IMR-90 (cell line): ENCODE measurements at regions not wholly inside any gene's neighbourhood (a gene's known extent, or its start where the extent isn't known, plus 50 kb on each side); places are given as distances from the start of the nearest gene placed in this dataset.

Source experiments
- ATAC-seq: fragments of 200-7000 bp; cut with Tn5 transposase; 2 replicates; pipeline ENCODE4 v1.9.1; 2020; ENCODE audit warnings: low read depth, mild to moderate bottlenecking, moderate library complexity
- BruUV-seq: library from RNA; stranded (reverse); fragments of 400-500 nt; replicated peaks from 2 replicates; lab custom pipeline; 2021; lab: Mats Ljungman, UMichigan
- CTCF ChIA-PET: fragments of 300-600 bp; formaldehyde crosslinking; extraction: SDS; loops from one replicate; lab custom pipeline; 2021; ENCODE audit warnings: antibody characterized with exemption; lab: Yijun Ruan, JAX
- POLR2A ChIA-PET: fragments of 300-600 bp; sonication (Branson Sonifier 250); formaldehyde crosslinking; loops from one replicate; lab custom pipeline; 2022; ENCODE audit warnings: antibody characterized with exemption; ENCODE audit not compliant: unreplicated experiment; lab: Charles Lee
- DNase-seq: peaks from one replicate; pipeline ENCODE4 v3.0.0; 2013
- H2AFZ ChIP-seq: replicated peaks from 2 replicates; pipeline ENCODE3; 2013; ENCODE audit warnings: low read length, mild to moderate bottlenecking; ENCODE audit not compliant: poor library complexity
- H2AK5ac ChIP-seq: 2 replicates; pipeline ENCODE4 v1.6.1; 2013; ENCODE audit warnings: low read depth, low read length, inconsistent platforms
- H2AK9ac ChIP-seq: replicated peaks from 2 replicates; pipeline ENCODE3; 2013; ENCODE audit warnings: mild to moderate bottlenecking, low read depth, low read length, moderate library complexity; ENCODE audit not compliant: poor library complexity
- H2BK120ac ChIP-seq: 2 replicates; pipeline ENCODE4 v1.6.1; 2013; ENCODE audit warnings: low read depth, low read length, inconsistent platforms
- H2BK15ac ChIP-seq: 3 replicates; pipeline ENCODE4 v1.6.1; 2013; ENCODE audit warnings: low read depth, low read length, inconsistent platforms
- H2BK20ac ChIP-seq: 2 replicates; pipeline ENCODE4 v1.6.1; 2013; ENCODE audit warnings: low read depth, mild to moderate bottlenecking, inconsistent platforms, low read length, moderate library complexity
- H2BK5ac ChIP-seq: 2 replicates; pipeline ENCODE4 v1.6.1; 2013; ENCODE audit warnings: mild to moderate bottlenecking, low read depth, low read length, inconsistent platforms; ENCODE audit not compliant: poor library complexity, severe bottlenecking
- H3K14ac ChIP-seq: replicated peaks from 2 replicates; pipeline ENCODE4 v1.6.1; 2013; ENCODE audit warnings: low read depth, low read length, inconsistent platforms
- H3K18ac ChIP-seq: 2 replicates; pipeline ENCODE4 v1.6.1; 2013; ENCODE audit warnings: low read depth, low read length, control low read depth
- H3K23ac ChIP-seq: 2 replicates; pipeline ENCODE4 v1.6.1; 2013; ENCODE audit warnings: low read depth, low read length, inconsistent platforms
- H3K27ac ChIP-seq: 2 replicates; pipeline ENCODE4 v1.5.1; 2013; ENCODE audit warnings: mild to moderate bottlenecking, control low read depth, low read length; ENCODE audit not compliant: insufficient read depth
- H3K27me3 ChIP-seq: 2 replicates; pipeline ENCODE4 v1.6.1; 2013; ENCODE audit warnings: low read length; ENCODE audit not compliant: control insufficient read depth, insufficient read depth
- H3K36me3 ChIP-seq: 2 replicates; pipeline ENCODE4 v1.6.1; 2013; ENCODE audit warnings: low read length, mixed read lengths; ENCODE audit not compliant: control insufficient read depth, insufficient read depth
- H3K4ac ChIP-seq: 2 replicates; pipeline ENCODE4 v1.6.1; 2013; ENCODE audit warnings: low read depth, low read length, inconsistent platforms
- H3K4me1 ChIP-seq: 2 replicates; pipeline ENCODE4 v1.6.1; 2013; ENCODE audit warnings: low read length, mixed read lengths; ENCODE audit not compliant: control insufficient read depth, insufficient read depth
- H3K4me2 ChIP-seq: 2 replicates; pipeline ENCODE4 v1.6.1; 2013; ENCODE audit warnings: low read depth, mild to moderate bottlenecking, control low read depth, low read length, moderate library complexity
- H3K4me3 ChIP-seq: 2 replicates; pipeline ENCODE4 v1.5.1; 2013; ENCODE audit warnings: low read depth, mild to moderate bottlenecking, control low read depth, low read length, moderate library complexity; ENCODE audit not compliant: insufficient read depth
- H3K56ac ChIP-seq: 2 replicates; pipeline ENCODE4 v1.6.1; 2013; ENCODE audit warnings: low read length, inconsistent platforms; ENCODE audit not compliant: insufficient read depth; ENCODE audit errors: extremely low read depth
- H3K79me1 ChIP-seq, 2 experiments: 2 replicates each; pipeline ENCODE4 v1.6.1; 2013; ENCODE audit warnings: low read length in 2 of 2, inconsistent platforms in 1 of 2, low read depth in 1 of 2
- H3K9ac ChIP-seq: 2 replicates; pipeline ENCODE4 v1.6.1; 2013; ENCODE audit warnings: low read depth, low read length, control low read depth
- H3K9me1 ChIP-seq: 2 replicates; pipeline ENCODE4 v1.6.1; 2013; ENCODE audit warnings: low read length, inconsistent platforms; ENCODE audit not compliant: insufficient read depth
- H3K9me3 ChIP-seq: 2 replicates; pipeline ENCODE4 v1.6.1; 2013; ENCODE audit warnings: low read length; ENCODE audit not compliant: control insufficient read depth, insufficient read depth
- H4K20me1 ChIP-seq: 2 replicates; pipeline ENCODE4 v1.6.1; 2013; ENCODE audit warnings: low read length, inconsistent platforms; ENCODE audit not compliant: insufficient read depth
- H4K5ac ChIP-seq: 2 replicates; pipeline ENCODE4 v1.6.1; 2013; ENCODE audit warnings: mild to moderate bottlenecking, low read depth, low read length, control low read depth
- H4K8ac ChIP-seq, 2 experiments: 2 replicates each; pipeline ENCODE4 v1.6.1; 2013; ENCODE audit warnings: low read depth in 2 of 2, low read length in 2 of 2, control low read depth in 1 of 2, inconsistent platforms in 1 of 2
- H4K91ac ChIP-seq: 2 replicates; pipeline ENCODE4 v1.6.1; 2013; ENCODE audit warnings: low read depth, low read length, inconsistent platforms; ENCODE audit not compliant: insufficient read depth
- BHLHE40 ChIP-seq: fragments of 150-350 bp; IDR thresholded peaks from 2 replicates; pipeline ENCODE4 v1.6.1; 2016; ENCODE audit warnings: mild to moderate bottlenecking, low read depth, low read length
- CHD1 ChIP-seq: IDR thresholded peaks from 2 replicates; pipeline ENCODE4 v1.6.1; 2012; ENCODE audit warnings: low read depth, low read length, improper control_type of control experiment
- MAZ ChIP-seq: IDR thresholded peaks from 2 replicates; pipeline ENCODE4 v1.6.1; 2012; ENCODE audit warnings: low read depth, mild to moderate bottlenecking, low read length, improper control_type of control experiment, moderate library complexity, borderline replicate concordance
- NFE2L2 ChIP-seq: fragments of 150-350 bp; IDR thresholded peaks from 2 replicates; pipeline ENCODE4 v1.6.1; 2016; ENCODE audit warnings: low read depth, mild to moderate bottlenecking, low read length
- POLR2A ChIP-seq: IDR thresholded peaks from 2 replicates; pipeline ENCODE4 v1.6.1; 2012; ENCODE audit warnings: mild to moderate bottlenecking, low read depth, low read length
- RCOR1 ChIP-seq: IDR thresholded peaks from 2 replicates; pipeline ENCODE4 v1.6.1; 2012; ENCODE audit warnings: mild to moderate bottlenecking, low read length, improper control_type of control experiment; ENCODE audit not compliant: insufficient replicate concordance
- RFX5 ChIP-seq: IDR thresholded peaks from 2 replicates; pipeline ENCODE4 v1.8.0; 2012; ENCODE audit warnings: low read depth, mild to moderate bottlenecking, low read length, moderate library complexity
- SMC3 ChIP-seq: fragments of 150-350 bp; IDR thresholded peaks from 2 replicates; pipeline ENCODE4 v1.6.1; 2016; ENCODE audit warnings: low read depth, mild to moderate bottlenecking, antibody characterized with exemption, low read length, moderate library complexity
- WGBS, 2 experiments: methylation state at CpG; one replicate each; pipeline versions ENCODE4 v1.1.5 to v1.1.7; 2013; ENCODE audit warnings: missing lambda C conversion rate in 2 of 2; ENCODE audit not compliant: insufficient read length in 1 of 2; ENCODE audit errors: extremely low coverage in 2 of 2; 5-methylcytosine and 5-hydroxymethylcytosine counted together
- dilution Hi-C: fragments of 300-500 bp; cut with HindIII; formaldehyde crosslinking; loops from one replicate; pipeline ENCODE4 v1.14.3; 2018; ENCODE audit warnings: low sequenced_read_pairs; ENCODE audit not compliant: unreplicated experiment
- in situ Hi-C: fragments of 300-500 bp; cut with MboI; formaldehyde crosslinking; loops from 3 replicates; pipeline ENCODE4 v1.14.3; 2019; ENCODE audit warnings: low sequenced_read_pairs, inconsistent platforms, mixed read lengths
- intact Hi-C: fragments of 100-400 bp; cut with micrococcal nuclease; formaldehyde crosslinking; loops from 2 replicates; pipeline ENCODE4 v1.10.0; 2022
- TF ChIP-seq, protein P1 (sequence below): fragments of 150-350 bp; IDR thresholded peaks from 2 replicates; pipeline ENCODE4 v1.6.1; 2017; ENCODE audit warnings: mild to moderate bottlenecking, antibody characterized with exemption, low read length, low read depth

DNA sequence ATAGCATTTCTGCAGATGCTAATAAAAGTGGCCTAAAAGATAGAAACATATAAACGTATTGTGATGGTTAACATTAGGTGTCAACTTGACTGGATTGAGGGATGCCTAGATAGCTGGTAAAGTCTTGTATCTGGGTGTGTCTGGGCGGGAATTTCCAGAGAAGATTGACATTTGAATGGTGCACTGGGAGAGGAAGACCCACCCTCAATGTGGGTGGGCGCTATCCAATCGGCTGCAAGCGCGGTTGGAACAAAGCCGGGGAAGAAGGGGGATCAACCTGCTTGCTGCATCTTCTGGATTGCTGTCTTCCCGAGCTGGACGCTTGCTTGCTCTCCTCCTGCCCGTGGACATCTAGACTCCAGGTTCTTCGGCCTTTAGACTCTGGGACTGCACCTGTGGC is 114.0 kb upstream of the ZNF644 start:
- CTCF ChIA-PET = no interaction called here
- H4K5ac ChIP-seq = no peak overlapping the region
- H3K14ac ChIP-seq = no peak overlapping the region
- no peak overlapping the region for H2BK20ac ChIP-seq
- DNase-seq (no peak), ATAC-seq (no peak)
- H3K23ac ChIP-seq = no peak overlapping the region
- no peaks in the 10 kb centered on the region for H3K79me1 ChIP-seq
- no peak overlapping the region for H2BK120ac ChIP-seq
- dilution Hi-C loops (no loop called here), in situ Hi-C loops (no loop called here), intact Hi-C loops (no loop called here)
- H3K18ac ChIP-seq = no peak overlapping the region
- no peaks in the 10 kb centered on the region for H3K9me3 ChIP-seq
- no peaks in the 10 kb centered on the region for H4K20me1 ChIP-seq
- BruUV-seq = no TSS peak
- H3K27me3 ChIP-seq = no peaks in the 10 kb centered on the region
- no peak overlapping the region for H4K91ac ChIP-seq
- no peak overlapping the region for H2AFZ ChIP-seq
- no peak overlapping the region for H3K4ac ChIP-seq
- H3K4me3 ChIP-seq = no peak overlapping the region
- no peaks in the 10 kb centered on the region for H3K9me1 ChIP-seq
- H2AK9ac ChIP-seq = no peak overlapping the region
- no peak overlapping the region for H3K27ac ChIP-seq
- no peak overlapping the region for H4K8ac ChIP-seq
- TF ChIP-seq POLR2A (no peak), RFX5 (no peak), NFE2L2 (no peak), CHD1 (no peak), SMC3 (no peak), BHLHE40 (no peak), MAZ (no peak), RCOR1 (no peak)
- TF ChIP-seq, protein P1, sequence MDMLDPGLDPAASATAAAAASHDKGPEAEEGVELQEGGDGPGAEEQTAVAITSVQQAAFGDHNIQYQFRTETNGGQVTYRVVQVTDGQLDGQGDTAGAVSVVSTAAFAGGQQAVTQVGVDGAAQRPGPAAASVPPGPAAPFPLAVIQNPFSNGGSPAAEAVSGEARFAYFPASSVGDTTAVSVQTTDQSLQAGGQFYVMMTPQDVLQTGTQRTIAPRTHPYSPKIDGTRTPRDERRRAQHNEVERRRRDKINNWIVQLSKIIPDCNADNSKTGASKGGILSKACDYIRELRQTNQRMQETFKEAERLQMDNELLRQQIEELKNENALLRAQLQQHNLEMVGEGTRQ = no peak
- POLR2A ChIA-PET = interaction anchor here (0.6 kb wide), 1 partner anchor 15 kb away, joined by 3 read pairs; no protein-coding TSS in a partner anchor
- H2BK15ac ChIP-seq = no peak overlapping the region
- no peak overlapping the region for H3K4me2 ChIP-seq
- H3K36me3 ChIP-seq = no peaks in the 10 kb centered on the region
- no peak overlapping the region for H3K9ac ChIP-seq
- 84% methylated on average over 4 of the region's 11 CpGs; no CpG with 5 or more reads in 1 of the 2 experiments for WGBS, 2 experiments
- H2AK5ac ChIP-seq = no peak overlapping the region
- H2BK5ac ChIP-seq = no peak overlapping the region
- no peak overlapping the region for H3K56ac ChIP-seq
- H3K4me1 ChIP-seq = no peaks in the 10 kb centered on the region
